Upper lobe of left lung (tissue), 4 donors: ENCODE measurements at regions not wholly inside any gene's neighbourhood (a gene's known extent, or its start where the extent isn't known, plus 50 kb on each side); places are given as distances from the start of the nearest gene placed in this dataset.

Experiments
- POLR2A ChIP-seq, 4 donors: fragments of 450-650 bp; IDR thresholded peaks; one replicate each; pipeline ENCODE4 v1.5.1; 2016 to 2017; ENCODE audit warnings: antibody characterized with exemption in 4 of 4, mild to moderate bottlenecking in 2 of 4
- TF ChIP-seq, protein P1 (sequence below), 6 experiments: fragments of 450-650 bp in 4 of 6; fragments of 200-600 bp in 2 of 6; sonication (generic) in 2 of 6; IDR thresholded peaks; one replicate each; pipeline ENCODE4 v1.5.1; 2016 to 2019; ENCODE audit warnings: antibody characterized with exemption in 6 of 6

DNA sequence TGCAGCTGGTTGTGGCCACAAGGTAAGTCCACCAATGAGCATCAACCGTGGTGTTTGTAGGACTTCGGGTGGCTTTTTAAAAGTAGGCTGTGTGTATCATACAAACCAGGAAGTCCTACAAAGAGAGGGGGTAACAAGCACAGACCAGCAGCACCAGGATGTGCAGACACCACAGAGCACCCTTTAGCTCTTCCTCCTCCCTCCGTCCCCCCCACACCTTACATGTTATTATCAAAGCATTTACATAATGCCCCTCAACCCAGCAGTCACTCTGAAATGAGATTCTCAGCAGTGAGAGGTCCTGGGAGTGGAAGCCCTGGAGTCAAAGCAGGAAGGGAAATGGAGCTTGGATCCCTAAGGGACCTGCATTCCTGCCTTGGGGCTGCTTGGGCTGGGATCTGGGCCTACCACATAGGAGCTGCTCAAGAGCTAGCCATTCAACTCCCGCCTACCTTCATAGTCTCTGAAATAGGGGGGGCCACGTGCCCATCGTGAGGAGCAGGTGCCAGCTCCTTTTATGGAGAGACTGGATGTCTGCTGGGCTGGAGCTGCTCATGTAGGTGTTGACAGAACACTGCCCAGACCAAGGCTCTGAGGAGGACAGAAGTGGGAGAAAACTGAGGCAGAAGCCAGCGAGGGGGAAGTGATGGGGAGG is 90.6 kb downstream of the PSMB1 start:
- TF ChIP-seq, protein P1, sequence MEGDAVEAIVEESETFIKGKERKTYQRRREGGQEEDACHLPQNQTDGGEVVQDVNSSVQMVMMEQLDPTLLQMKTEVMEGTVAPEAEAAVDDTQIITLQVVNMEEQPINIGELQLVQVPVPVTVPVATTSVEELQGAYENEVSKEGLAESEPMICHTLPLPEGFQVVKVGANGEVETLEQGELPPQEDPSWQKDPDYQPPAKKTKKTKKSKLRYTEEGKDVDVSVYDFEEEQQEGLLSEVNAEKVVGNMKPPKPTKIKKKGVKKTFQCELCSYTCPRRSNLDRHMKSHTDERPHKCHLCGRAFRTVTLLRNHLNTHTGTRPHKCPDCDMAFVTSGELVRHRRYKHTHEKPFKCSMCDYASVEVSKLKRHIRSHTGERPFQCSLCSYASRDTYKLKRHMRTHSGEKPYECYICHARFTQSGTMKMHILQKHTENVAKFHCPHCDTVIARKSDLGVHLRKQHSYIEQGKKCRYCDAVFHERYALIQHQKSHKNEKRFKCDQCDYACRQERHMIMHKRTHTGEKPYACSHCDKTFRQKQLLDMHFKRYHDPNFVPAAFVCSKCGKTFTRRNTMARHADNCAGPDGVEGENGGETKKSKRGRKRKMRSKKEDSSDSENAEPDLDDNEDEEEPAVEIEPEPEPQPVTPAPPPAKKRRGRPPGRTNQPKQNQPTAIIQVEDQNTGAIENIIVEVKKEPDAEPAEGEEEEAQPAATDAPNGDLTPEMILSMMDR (IDR thresholded peaks at IDR 0.05): no peak
- TF ChIP-seq POLR2A (IDR thresholded peaks at IDR 0.05): no peak
